Prostate gland (tissue), 2 donors: ENCODE measurements at regions not wholly inside any gene's neighbourhood (a gene's known extent, or its start where the extent isn't known, plus 50 kb on each side); places are given as distances from the start of the nearest gene placed in this dataset.

Experiments
- CTCF ChIP-seq, 4 experiments: fragments of 200-600 bp in 2 of 4; fragments of 450-650 bp in 2 of 4; sonication (generic) in 2 of 4; IDR thresholded peaks; 1 replicate in 3 of 4; 2 replicates in 1 of 4; pipeline ENCODE4 v1.5.1; 2016 to 2019; ENCODE audit warnings: antibody characterized with exemption in 4 of 4, mild to moderate bottlenecking in 2 of 4, moderate library complexity in 2 of 4
- POLR2A ChIP-seq: fragments of 450-650 bp; IDR thresholded peaks from one replicate; pipeline ENCODE4 v1.6.1; 2016; ENCODE audit warnings: antibody characterized with exemption, mild to moderate bottlenecking

- TF ChIP-seq CTCF (IDR thresholded peaks at IDR 0.05) = no peak
- no peak for TF ChIP-seq POLR2A
Observed at GRCh38 chr14:42424501-42424900, 817.8 kb downstream of the LRFN5 start.
